GM18517 (cell line): ENCODE measurements at regions not wholly inside any gene's neighbourhood (a gene's known extent, or its start where the extent isn't known, plus 50 kb on each side); places are given as distances from the start of the nearest gene placed in this dataset.

Experiments used
- ATAC-seq: cut with Tn5 transposase; IDR thresholded peaks from one replicate; pipeline ENCODE4 v1.9.1; 2021; ENCODE audit warnings: mild to moderate bottlenecking, moderate library complexity; ENCODE audit not compliant: unreplicated experiment

DNA sequence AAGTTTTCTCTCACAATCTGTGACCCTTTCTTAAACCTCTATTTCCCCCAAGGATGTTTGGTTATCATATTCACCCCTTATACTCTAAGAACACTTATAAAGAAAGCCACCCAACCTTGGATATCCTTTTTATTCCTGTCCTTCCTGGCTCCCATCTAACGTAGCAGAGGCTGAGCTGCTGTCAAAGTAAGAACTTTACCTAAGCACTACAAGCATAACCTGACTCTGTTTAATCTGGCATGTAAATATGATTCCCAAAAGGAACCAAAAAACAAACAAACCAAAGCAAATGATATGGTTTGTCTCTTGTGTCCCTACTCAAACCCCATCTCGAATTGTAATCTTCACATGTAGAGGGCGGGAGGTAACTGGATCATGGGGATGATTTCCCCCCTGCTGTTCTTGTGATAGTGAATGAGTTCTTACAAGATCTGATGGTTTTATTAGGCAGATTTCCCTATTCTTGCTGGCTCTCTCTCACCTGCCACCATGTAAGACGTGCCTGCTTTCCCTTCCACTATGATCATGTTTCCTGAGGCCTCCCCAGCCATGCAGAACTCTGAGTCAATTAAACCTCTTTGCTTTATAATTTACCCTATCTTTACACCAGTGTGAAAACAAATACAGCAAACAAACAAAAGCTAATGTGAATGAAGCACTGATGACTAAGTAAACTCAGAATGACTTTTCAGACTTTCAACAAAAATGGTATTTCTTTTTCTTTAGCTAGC is 72.7 kb upstream of the SPOPL start:
- no peak for ATAC-seq

DNA sequence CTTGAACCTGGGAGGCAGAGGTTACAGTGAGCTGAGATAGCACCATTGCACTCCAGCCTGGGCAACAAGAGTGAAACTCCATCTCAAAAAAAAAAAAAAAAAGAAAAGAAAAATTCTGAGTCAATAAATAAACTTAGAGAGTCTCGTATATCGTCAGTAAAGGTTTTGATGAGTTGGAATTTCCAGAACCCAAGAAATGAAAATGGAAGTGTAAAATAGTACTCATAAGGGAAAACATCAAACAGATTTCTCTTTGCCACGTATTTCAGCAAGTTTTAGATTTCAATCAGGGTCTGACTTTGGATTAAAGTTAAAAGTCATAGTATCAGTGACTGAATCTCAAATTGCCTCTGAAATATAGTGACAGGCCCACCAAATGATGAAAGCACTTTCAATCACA is 71.4 kb upstream of the SPOPL start:
- ATAC-seq: no peak

DNA sequence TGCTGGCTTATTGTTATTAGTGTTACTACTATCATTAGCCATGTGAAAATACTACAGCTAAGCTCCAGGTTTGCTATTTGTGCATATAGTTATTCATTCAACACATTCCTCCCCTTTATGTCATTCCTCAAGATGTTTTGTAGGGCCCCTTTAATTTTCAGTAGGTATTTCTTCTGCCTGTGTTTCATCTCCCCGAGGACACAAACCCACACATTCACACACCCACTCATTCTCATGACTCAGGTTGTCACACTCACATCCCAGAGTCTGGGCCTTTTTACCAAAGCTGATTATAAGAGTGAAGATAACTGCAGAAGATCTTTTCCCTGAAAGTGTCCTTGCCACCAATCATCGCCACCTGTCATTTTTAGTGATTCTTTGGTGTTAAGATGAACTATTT is 68.6 kb upstream of the SPOPL start:
- ATAC-seq: no peak

DNA sequence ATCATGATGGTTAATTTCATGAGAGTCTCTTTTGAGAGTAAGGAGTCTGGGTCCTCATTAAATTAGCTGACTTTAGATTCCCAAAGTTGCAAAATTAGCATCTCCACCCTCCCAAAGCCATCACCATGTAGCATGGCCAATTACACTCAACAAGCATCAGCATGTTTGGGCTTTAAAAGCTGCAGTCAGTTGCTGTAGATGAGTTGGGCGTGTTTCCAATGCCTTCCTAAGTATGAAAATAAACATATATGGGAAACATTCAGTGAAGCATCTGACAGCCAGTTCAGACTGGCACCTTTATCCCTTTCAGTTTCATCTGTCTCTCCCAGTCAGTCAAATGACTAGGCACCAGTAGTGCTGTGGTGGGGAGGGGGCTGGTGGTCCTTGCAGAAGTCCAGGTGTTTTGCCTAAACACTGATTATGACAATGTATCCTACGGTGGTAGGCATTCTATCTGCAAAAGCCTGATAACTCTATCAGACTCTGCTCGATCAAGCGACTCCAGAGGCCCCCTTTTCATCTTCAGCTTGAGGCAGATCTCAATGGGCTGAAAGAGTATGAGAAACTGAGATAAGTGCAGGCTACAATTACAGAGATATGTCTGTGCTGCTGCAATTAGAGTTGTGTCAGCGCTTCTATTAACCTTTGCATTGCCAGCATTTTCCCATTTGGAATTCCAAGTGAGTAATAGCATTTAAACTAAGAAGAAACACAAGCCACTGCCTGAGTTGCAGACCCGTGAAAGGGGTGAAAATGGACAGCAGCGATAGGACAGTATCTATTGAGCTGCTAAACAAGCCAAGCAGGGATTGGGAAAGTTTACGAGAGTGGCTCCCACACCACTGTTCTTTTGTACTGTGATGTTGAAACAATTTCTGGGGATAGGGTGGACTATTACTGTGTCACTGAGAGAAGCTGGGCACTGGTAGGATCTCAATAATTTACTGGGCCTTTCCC is 67.3 kb upstream of the SPOPL start:
- no peak for ATAC-seq

DNA sequence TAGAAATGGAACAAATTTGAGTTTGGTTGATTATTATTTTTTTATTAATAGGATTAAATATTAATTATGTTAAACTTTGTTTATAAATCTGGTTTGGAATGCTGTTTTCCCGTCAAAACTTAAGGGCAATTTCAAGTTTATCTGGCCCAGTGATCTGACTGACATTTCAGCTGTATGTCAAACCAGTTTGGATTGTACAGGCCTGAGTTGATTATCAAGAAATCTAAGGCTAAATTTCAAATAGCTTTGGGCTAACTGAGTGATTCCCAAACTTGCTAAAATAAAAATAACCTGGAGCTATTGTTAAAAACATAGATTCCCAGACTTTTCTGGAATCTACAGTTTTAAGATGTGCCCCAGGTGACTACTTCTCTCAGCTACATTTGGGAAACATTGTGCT is 65.9 kb upstream of the SPOPL start:
- no peak for ATAC-seq

DNA sequence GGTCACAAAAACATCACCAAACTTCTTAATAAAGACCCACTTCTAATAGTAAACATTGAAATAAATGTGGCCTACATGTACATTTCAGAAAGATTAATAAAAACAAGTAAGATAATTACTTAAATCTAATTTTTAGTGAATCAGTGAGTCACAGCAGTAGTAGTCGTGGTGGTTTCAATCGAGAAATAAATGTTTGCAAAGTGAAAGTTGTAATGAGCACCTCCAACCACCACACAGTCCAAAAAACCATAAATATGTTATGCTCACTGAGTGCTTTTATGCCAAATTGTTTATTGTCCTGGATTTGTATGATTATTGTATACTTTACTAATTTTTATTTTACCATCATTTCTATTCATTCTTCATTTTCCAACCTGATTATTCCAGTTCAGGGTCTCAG is 61.8 kb upstream of the SPOPL start:
- no peak for ATAC-seq

DNA sequence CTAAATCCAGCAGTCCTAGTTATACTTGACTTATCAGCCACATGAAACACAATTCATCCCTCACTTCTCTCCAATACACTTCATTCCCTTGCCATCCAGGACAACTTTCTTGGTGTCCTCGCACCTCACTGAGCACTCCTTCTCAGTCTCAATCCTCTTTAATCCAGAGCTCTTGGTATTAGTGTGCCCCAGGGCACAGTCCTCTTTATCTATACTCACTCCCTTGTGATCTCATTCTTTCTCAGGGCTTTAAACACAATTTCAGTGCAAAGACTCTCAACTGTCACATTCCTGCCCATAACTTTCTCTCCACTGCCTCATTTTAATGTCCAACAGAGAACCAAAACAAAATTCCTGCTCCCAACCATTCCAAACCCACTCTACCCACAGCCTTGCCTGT is 60.8 kb upstream of the SPOPL start:
- no peak for ATAC-seq

DNA sequence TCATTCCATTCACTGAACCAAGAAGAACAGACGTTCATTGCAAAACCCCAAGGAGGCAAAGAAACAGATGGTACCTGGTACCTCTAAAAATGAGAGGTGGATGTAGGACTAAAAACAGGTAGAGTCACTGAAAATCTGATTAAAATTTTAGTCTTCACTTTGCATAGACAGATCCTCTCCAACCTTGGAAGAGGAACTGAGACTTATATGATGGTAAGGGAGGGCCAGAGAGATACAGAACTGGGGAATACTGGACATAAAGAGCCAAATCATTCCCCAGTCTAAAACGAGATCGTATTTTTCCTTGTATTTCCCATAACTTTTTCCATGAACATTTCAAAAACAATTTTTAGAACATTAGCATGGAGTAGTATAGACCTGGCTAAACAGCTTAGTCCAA is 59.7 kb upstream of the SPOPL start:
- no peak for ATAC-seq

DNA sequence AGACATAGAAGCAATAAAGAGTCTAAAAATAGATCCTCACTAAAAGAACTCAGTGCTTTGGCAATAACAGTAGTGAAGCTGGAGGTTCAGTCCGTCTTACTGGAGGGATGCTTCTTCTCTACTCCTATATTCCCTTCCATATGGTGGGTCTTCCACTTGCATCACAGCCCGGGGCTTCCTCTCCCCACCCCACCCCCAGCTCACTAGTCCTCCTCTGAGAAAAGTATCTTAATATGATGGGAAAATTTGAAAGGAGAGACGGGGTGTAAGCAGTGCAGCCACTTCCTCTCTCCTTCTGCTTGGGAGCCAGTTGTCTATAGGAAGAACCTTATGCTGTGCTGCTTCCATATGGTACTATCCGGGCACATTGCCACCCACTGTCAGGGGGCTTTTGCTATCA is 57.2 kb upstream of the SPOPL start:
- ATAC-seq: no peak

DNA sequence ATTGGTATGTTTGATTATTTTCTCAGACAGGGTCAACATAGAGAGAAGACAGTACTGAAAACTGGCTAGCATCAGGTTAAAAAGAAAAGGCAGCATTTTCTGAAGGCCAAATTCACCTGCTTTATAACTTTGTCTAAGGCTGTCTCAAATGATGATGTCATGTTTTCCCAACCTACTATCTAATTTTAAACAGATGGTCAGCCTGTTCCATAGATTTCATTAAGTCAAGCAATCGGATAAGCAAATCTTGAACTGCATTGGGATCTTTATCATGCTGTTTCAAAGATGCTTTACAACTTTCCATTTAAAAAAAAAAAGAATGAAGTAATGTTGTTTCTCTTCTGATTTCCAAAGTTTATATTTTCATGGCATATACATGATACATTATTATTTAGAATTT is 56.3 kb upstream of the SPOPL start:
- ATAC-seq: no peak

DNA sequence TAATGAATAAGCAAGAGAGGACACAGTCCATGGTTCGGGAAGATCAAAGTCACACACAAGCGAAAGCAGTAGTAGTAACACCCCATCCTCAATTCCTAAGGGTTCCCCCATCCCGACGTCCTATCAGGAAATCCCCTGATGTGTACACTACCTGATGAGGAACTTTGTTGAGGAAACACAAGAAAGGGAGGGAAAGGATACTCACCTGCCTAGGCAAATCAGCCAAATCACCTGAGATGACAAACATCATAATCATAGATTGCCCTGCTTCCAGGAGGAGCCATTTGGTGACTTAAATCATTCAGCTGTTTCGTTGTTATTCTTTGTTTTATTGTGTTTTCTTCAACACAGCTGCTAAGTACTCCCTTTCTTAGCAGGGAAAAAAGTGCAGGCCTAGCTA is 55.5 kb upstream of the SPOPL start:
- ATAC-seq: no peak

DNA sequence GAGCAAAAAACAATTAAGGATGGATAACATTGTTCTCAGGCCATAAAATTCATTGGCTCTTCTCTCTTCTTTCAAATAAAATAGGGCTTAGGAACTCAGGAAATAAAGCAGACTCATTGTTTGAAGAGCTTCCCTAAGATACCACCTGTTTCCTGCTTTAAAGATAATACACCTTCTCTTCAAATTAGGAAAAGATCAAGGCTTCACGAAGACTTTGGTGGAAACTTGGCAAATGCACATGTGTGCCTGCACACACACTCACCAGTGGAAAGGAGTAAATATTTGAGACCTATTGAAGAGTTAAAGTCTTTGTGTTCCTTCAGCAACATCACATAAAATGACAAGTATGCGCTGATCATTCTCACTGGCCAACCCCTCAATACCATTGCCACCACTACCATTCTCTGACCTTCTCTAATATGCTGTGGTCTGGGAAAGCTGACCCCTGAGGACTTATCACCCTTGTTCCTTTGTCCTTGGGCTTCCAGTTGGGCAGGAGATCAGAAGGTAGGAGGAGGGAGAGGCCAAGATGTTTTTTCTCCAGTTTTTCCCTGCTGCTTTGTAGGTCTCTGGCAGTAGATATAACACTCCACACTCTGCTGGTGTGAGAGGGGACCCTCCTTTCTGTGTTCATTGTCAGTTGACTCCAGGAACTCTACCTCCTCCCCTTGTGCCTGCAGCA is 53.5 kb upstream of the SPOPL start:
- ATAC-seq: no peak
